T-helper 17 cell (primary cell): ENCODE measurements at regions not wholly inside any gene's neighbourhood (a gene's known extent, or its start where the extent isn't known, plus 50 kb on each side); places are given as distances from the start of the nearest gene placed in this dataset.
"Not testable (repeated sequence)": the region's sequence is repeated elsewhere in the genome, so short reads cannot be mapped to it uniquely, and the experiment has no call there.

Experiments used
- ATAC-seq: fragments of 150-1000 bp; cut with Tn5 transposase; 2 replicates; pipeline ENCODE4 v1.10.0; 2021; ENCODE audit warnings: mild to moderate bottlenecking, moderate library complexity
- DNase-seq, 3 donors: peaks; one replicate each; pipeline versions ENCODE4 v3.0.0 to v3.0.0-alpha.2; 2020 to 2021
- H3K9me3 ChIP-seq: one replicate; pipeline ENCODE4 v1.7.0; 2013; ENCODE audit warnings: low read length, mild to moderate bottlenecking; ENCODE audit not compliant: control insufficient read depth, poor library complexity, severe bottlenecking
- H3K27ac Mint-ChIP-seq: one replicate; pipeline ENCODE4 v1.8.0; 2022; ENCODE audit warnings: mild to moderate bottlenecking, moderate library complexity, mixed read lengths
- H3K27me3 Mint-ChIP-seq: one replicate; pipeline ENCODE4 v1.8.0; 2022; ENCODE audit warnings: mixed read lengths
- H3K36me3 Mint-ChIP-seq: one replicate; pipeline ENCODE4 v1.8.0; 2022; ENCODE audit warnings: low read depth, mixed read lengths
- H3K4me1 Mint-ChIP-seq: one replicate; pipeline ENCODE4 v1.8.0; 2022; ENCODE audit warnings: mild to moderate bottlenecking, mixed read lengths
- H3K4me3 Mint-ChIP-seq: one replicate; pipeline ENCODE4 v1.8.0; 2022; ENCODE audit warnings: mild to moderate bottlenecking, moderate library complexity, mixed read lengths

DNA sequence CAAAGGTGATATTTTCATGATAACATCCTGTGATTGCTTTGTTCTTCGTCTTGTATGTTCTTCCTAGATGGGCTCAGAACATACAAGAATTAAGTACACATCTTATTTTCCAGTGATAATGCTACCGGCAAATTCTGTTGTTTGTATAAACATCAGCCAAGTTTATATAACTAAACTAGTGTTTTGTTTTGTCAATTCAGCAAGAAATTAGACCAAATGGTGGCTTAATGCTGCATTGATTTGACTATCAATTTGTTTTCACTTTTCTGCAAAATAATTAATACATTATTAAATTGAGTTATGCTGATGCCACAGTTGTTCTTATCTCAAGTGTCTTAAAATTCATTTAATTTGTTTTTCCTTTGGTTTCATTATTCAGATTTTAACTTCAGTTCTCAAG lies 177.7 kb downstream of the OR4F29 start:
- DNase-seq, ATAC-seq, H3K27ac Mint-ChIP-seq, H3K27me3 Mint-ChIP-seq, H3K36me3 Mint-ChIP-seq, H3K9me3 ChIP-seq, H3K4me1 Mint-ChIP-seq, H3K4me3 Mint-ChIP-seq: not testable (repeated sequence)

DNA sequence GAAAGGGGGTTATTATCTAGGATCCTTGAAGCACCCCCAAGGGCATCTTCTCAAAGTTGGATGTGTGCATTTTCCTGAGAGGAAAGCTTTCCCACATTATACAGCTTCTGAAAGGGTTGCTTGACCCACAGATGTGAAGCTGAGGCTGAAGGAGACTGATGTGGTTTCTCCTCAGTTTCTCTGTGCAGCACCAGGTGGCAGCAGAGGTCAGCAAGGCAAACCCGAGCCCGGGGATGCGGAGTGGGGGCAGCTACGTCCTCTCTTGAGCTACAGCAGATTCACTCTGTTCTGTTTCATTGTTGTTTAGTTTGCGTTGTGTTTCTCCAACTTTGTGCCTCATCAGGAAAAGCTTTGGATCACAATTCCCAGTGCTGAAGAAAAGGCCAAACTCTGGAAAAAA lies 183.7 kb downstream of the OR4F29 start:
- H3K9me3 ChIP-seq, H3K27ac Mint-ChIP-seq, H3K27me3 Mint-ChIP-seq, ATAC-seq, H3K36me3 Mint-ChIP-seq, H3K4me3 Mint-ChIP-seq, H3K4me1 Mint-ChIP-seq: not testable (repeated sequence)
- peak; percentile 37 to 64 (median 37) for DNase-seq
